ENCODE measurements at regions not wholly inside any gene's neighbourhood (a gene's known extent, or its start where the extent isn't known, plus 50 kb on each side); places are given as distances from the start of the nearest gene placed in this dataset.

- no peak overlapping the region for H2AFZ ChIP-seq (ENCODE audit: low read depth)
- H3K27me3 ChIP-seq (ENCODE audit: insufficient read depth, low read depth) = no peaks in the 10 kb centered on the region
- no peaks in the 10 kb centered on the region for H3K4me1 ChIP-seq (ENCODE audit: low read depth, poor library complexity, severe bottlenecking)
- no peak overlapping the region for H3K4me2 ChIP-seq
- no peak overlapping the region for H3K27ac ChIP-seq
- H3K36me3 ChIP-seq (ENCODE audit: insufficient read depth) = no peaks in the 10 kb centered on the region
- H4K20me1 ChIP-seq (ENCODE audit: insufficient read depth) = no peaks in the 10 kb centered on the region
- TF ChIP-seq CTCF (conservative IDR thresholded peaks at IDR 0.05; ENCODE audit: low read depth, low read length) = no peak
- H3K79me2 ChIP-seq (ENCODE audit: insufficient read depth, low read depth) = no peaks in the 10 kb centered on the region
- no peak overlapping the region for H3K4me3 ChIP-seq (IDR thresholded peaks at IDR 0.05; ENCODE audit: insufficient read depth, low read depth, low read length)
- no peak overlapping the region for H3K9ac ChIP-seq
Measured at GRCh38 chr20:54345821-54346220, 129.6 kb upstream of the DOK5 start.

GRCh38 chr20:54346276-54346675 lies 129.1 kb upstream of the DOK5 start:
- Histone ChIP-seq H3K9ac (no peak overlapping the region), H3K27me3 (ENCODE audit: insufficient read depth, low read depth) (no peaks in the 10 kb centered on the region), H4K20me1 (ENCODE audit: insufficient read depth) (no peaks in the 10 kb centered on the region), H3K4me3 (IDR thresholded peaks at IDR 0.05; ENCODE audit: insufficient read depth, low read depth, low read length) (no peak overlapping the region), H3K4me1 (ENCODE audit: low read depth, poor library complexity, severe bottlenecking) (no peaks in the 10 kb centered on the region), H3K27ac (no peak overlapping the region), H3K79me2 (ENCODE audit: insufficient read depth, low read depth) (no peaks in the 10 kb centered on the region), H3K4me2 (no peak overlapping the region), H3K36me3 (ENCODE audit: insufficient read depth) (no peaks in the 10 kb centered on the region), H2AFZ (ENCODE audit: low read depth) (no peak overlapping the region)
- TF ChIP-seq CTCF (conservative IDR thresholded peaks at IDR 0.05; ENCODE audit: low read depth, low read length) = no peak

GRCh38 chr20:54347166-54347833 lies 128.1 kb upstream of the DOK5 start:
- Histone ChIP-seq H3K4me3 (IDR thresholded peaks at IDR 0.05; ENCODE audit: insufficient read depth, low read depth, low read length) (no peak overlapping the region), H3K4me2 (no peak overlapping the region), H3K27me3 (ENCODE audit: insufficient read depth, low read depth) (no peaks in the 10 kb centered on the region), H4K20me1 (ENCODE audit: insufficient read depth) (no peaks in the 10 kb centered on the region), H3K79me2 (ENCODE audit: insufficient read depth, low read depth) (no peaks in the 10 kb centered on the region), H3K27ac (no peak overlapping the region), H3K9ac (no peak overlapping the region), H2AFZ (ENCODE audit: low read depth) (no peak overlapping the region), H3K36me3 (ENCODE audit: insufficient read depth) (no peaks in the 10 kb centered on the region), H3K4me1 (ENCODE audit: low read depth, poor library complexity, severe bottlenecking) (no peaks in the 10 kb centered on the region)
- no peak for TF ChIP-seq CTCF (conservative IDR thresholded peaks at IDR 0.05; ENCODE audit: low read depth, low read length)

GRCh38 chr20:54350415-54350814 lies 125.0 kb upstream of the DOK5 start:
- no peaks in the 10 kb centered on the region for H3K79me2 ChIP-seq (ENCODE audit: insufficient read depth, low read depth)
- no peak overlapping the region for H2AFZ ChIP-seq (ENCODE audit: low read depth)
- H3K4me1 ChIP-seq (ENCODE audit: low read depth, poor library complexity, severe bottlenecking) = no peaks in the 10 kb centered on the region
- H3K27ac ChIP-seq = no peak overlapping the region
- no peak overlapping the region for H3K4me2 ChIP-seq
- TF ChIP-seq CTCF (conservative IDR thresholded peaks at IDR 0.05; ENCODE audit: low read depth, low read length) = no peak
- no peaks in the 10 kb centered on the region for H3K27me3 ChIP-seq (ENCODE audit: insufficient read depth, low read depth)
- H4K20me1 ChIP-seq (ENCODE audit: insufficient read depth) = no peaks in the 10 kb centered on the region
- no peaks in the 10 kb centered on the region for H3K36me3 ChIP-seq (ENCODE audit: insufficient read depth)
- H3K4me3 ChIP-seq (IDR thresholded peaks at IDR 0.05; ENCODE audit: insufficient read depth, low read depth, low read length) = no peak overlapping the region
- no peak overlapping the region for H3K9ac ChIP-seq

Measured in KMS-11 (cell line).